Left lung (tissue), 4 donors: ENCODE measurements at regions not wholly inside any gene's neighbourhood (a gene's known extent, or its start where the extent isn't known, plus 50 kb on each side); places are given as distances from the start of the nearest gene placed in this dataset.
A peak's percentile ranks its signal among the peaks of the same experiment; 100 is the strongest.

Source experiments
- ATAC-seq: fragments of 200-7000 bp; cut with Tn5 transposase; one replicate; pipeline ENCODE4 v1.9.1; 2020; ENCODE audit warnings: moderate library complexity
- DNase-seq, 4 donors: peaks; one replicate each; pipeline ENCODE4 v3.0.0-alpha.2; 2013 to 2020
- H3K27ac ChIP-seq, 2 donors: fragments of 200-600 bp; sonication (generic) in 1 of 2; one replicate each; pipeline versions ENCODE4 v1.5.0 to v1.8.0; 2020 to 2021
- H3K27me3 ChIP-seq, 2 donors: fragments of 200-600 bp; sonication (generic) in 1 of 2; one replicate each; pipeline versions ENCODE4 v1.5.0 to v1.8.0; 2020 to 2021
- H3K36me3 ChIP-seq, 2 donors: fragments of 200-600 bp; sonication (generic) in 1 of 2; one replicate each; pipeline versions ENCODE4 v1.5.0 to v1.8.0; 2020 to 2021
- H3K4me1 ChIP-seq, 2 donors: fragments of 200-600 bp; one replicate each; pipeline ENCODE4 v1.8.0; 2021
- H3K4me3 ChIP-seq, 2 donors: fragments of 200-600 bp; sonication (generic) in 1 of 2; one replicate each; pipeline versions ENCODE4 v1.5.0 to v1.8.0; 2020 to 2021; ENCODE audit warnings: mild to moderate bottlenecking in 1 of 2
- H3K9me3 ChIP-seq, 2 donors: fragments of 200-600 bp; sonication (generic) in 1 of 2; one replicate each; pipeline versions ENCODE4 v1.5.0 to v1.8.0; 2020 to 2021
- intact Hi-C, 2 donors: fragments of 100-400 bp; cut with DNase I; formaldehyde crosslinking; loops; one replicate each; pipeline versions ENCODE4 v1.11.2 to v1.14.2; 2022
- TF ChIP-seq, protein P1 (sequence below), 2 donors: fragments of 200-600 bp; sonication (generic) in 1 of 2; IDR thresholded peaks; one replicate each; pipeline versions ENCODE4 v1.5.0 to v1.8.0; 2021; ENCODE audit warnings: antibody characterized with exemption in 2 of 2
- donor health status: DM: no; HTN: yes; CAD: no.
- donor health status: DM: no; HTN: no; CAD: no.

GRCh38 chr15:39156166-39156565 lies 424.7 kb upstream of the THBS1 start:
- Histone ChIP-seq H3K4me1 (peaks cover 0 to 5% of the 10 kb centered on the region in 2 donors), H3K4me3 (no peak overlapping the region), H3K27ac (peak overlapping the region in 1 of 2 donors; percentile 8), H3K9me3 (no peaks in the 10 kb centered on the region), H3K27me3 (no peaks in the 10 kb centered on the region), H3K36me3 (no peaks in the 10 kb centered on the region)
- no peak for ATAC-seq
- intact Hi-C loops, result no loop called here
- no peak for DNase-seq
- TF ChIP-seq, protein P1, sequence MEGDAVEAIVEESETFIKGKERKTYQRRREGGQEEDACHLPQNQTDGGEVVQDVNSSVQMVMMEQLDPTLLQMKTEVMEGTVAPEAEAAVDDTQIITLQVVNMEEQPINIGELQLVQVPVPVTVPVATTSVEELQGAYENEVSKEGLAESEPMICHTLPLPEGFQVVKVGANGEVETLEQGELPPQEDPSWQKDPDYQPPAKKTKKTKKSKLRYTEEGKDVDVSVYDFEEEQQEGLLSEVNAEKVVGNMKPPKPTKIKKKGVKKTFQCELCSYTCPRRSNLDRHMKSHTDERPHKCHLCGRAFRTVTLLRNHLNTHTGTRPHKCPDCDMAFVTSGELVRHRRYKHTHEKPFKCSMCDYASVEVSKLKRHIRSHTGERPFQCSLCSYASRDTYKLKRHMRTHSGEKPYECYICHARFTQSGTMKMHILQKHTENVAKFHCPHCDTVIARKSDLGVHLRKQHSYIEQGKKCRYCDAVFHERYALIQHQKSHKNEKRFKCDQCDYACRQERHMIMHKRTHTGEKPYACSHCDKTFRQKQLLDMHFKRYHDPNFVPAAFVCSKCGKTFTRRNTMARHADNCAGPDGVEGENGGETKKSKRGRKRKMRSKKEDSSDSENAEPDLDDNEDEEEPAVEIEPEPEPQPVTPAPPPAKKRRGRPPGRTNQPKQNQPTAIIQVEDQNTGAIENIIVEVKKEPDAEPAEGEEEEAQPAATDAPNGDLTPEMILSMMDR (IDR thresholded peaks at IDR 0.05), result no peak

- no peak for ATAC-seq
- no peak overlapping the region for H3K4me3 ChIP-seq
- peaks cover 0 to 5% of the 10 kb centered on the region in 2 donors for H3K4me1 ChIP-seq
- H3K36me3 ChIP-seq, result no peaks in the 10 kb centered on the region
- DNase-seq, result no peak
- peak overlapping the region in 1 of 2 donors; percentile 8 for H3K27ac ChIP-seq
- no peaks in the 10 kb centered on the region for H3K27me3 ChIP-seq
- H3K9me3 ChIP-seq, result no peaks in the 10 kb centered on the region
- TF ChIP-seq, protein P1 (IDR thresholded peaks at IDR 0.05), result no peak
- intact Hi-C loops, result no loop called here
These were observed 424.1 kb upstream of the THBS1 start for GRCh38 chr15:39156646-39157250.

DNA sequence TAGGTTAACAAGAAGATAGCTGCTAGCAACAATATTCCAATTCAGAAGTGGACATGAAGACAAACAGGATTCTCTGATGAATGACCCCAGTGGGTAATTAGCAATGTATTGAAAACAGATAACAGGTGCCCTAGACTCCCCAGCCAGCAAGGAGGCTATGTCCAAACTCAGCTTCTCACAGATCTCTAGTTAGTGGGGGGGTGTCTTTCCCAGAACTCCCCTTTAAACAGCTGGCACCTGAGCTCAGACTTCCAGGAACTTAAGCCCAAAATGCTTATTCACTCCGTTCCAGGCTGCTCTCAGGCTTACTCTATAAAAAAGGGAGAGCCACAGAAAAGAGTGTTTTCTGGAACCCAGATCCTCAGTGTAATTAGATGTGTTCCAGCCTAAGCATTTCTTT lies 423.0 kb upstream of the THBS1 start:
- intact Hi-C loops, result no loop called here
- no peak for ATAC-seq
- no peak for DNase-seq
- H3K4me3 ChIP-seq, result no peak overlapping the region
- H3K4me1 ChIP-seq, result peaks cover 0 to 5% of the 10 kb centered on the region in 2 donors
- H3K36me3 ChIP-seq, result no peaks in the 10 kb centered on the region
- no peaks in the 10 kb centered on the region for H3K27me3 ChIP-seq
- TF ChIP-seq, protein P1 (IDR thresholded peaks at IDR 0.05), result no peak
- H3K9me3 ChIP-seq, result no peaks in the 10 kb centered on the region
- H3K27ac ChIP-seq, result no peak overlapping the region

GRCh38 chr15:39159833-39160232 lies 421.0 kb upstream of the THBS1 start:
- ATAC-seq (no peak), DNase-seq (no peak)
- intact Hi-C loops, result no loop called here
- Histone ChIP-seq H3K27ac (no peak overlapping the region), H3K9me3 (no peaks in the 10 kb centered on the region), H3K4me3 (no peak overlapping the region), H3K4me1 (no peaks in the 10 kb centered on the region), H3K27me3 (no peaks in the 10 kb centered on the region), H3K36me3 (no peaks in the 10 kb centered on the region)
- TF ChIP-seq, protein P1 (IDR thresholded peaks at IDR 0.05), result no peak

- DNase-seq (no peak), ATAC-seq (no peak)
- intact Hi-C loops, result no loop called here
- Histone ChIP-seq H3K36me3 (no peaks in the 10 kb centered on the region), H3K9me3 (no peaks in the 10 kb centered on the region), H3K4me1 (no peaks in the 10 kb centered on the region), H3K27ac (no peak overlapping the region), H3K4me3 (no peak overlapping the region), H3K27me3 (no peaks in the 10 kb centered on the region)
- TF ChIP-seq, protein P1 (IDR thresholded peaks at IDR 0.05), result no peak
These were observed 419.8 kb upstream of the THBS1 start for GRCh38 chr15:39161096-39161495.
